K562 (cell line): ENCODE measurements at regions not wholly inside any gene's neighbourhood (a gene's known extent, or its start where the extent isn't known, plus 50 kb on each side); places are given as distances from the start of the nearest gene placed in this dataset.

Experiments used
- ATAC-seq: fragments of 200-7000 bp; cut with Tn5 transposase; 3 replicates; pipeline ENCODE4 v1.9.1; 2020; ENCODE audit warnings: moderate library complexity
- BruUV-seq: library from RNA; stranded (reverse); fragments of 400-500 nt; replicated peaks from 2 replicates; lab custom pipeline; 2021; lab: Mats Ljungman, UMichigan
- CTCF ChIA-PET: fragments of 300-600 bp; formaldehyde crosslinking; extraction: SDS; loops from one replicate; lab custom pipeline; 2021; ENCODE audit warnings: low intra/inter-chr PET ratio; lab: Yijun Ruan, JAX
- POLR2A ChIA-PET: fragments of 300-600, 350-650 bp; sonication (Branson Sonifier 250); formaldehyde crosslinking; extraction: SDS; loops from one replicate; lab custom pipeline; 2021; ENCODE audit warnings: antibody characterized with exemption, inconsistent platforms; lab: Yijun Ruan, JAX
- DNase-seq, 4 experiments: peaks; one replicate each; pipeline versions ENCODE4 v3.0.0 to v3.0.0-alpha.2; 2011 to 2018; ENCODE audit warnings: low spot score in 3 of 4, mixed read lengths in 3 of 4; ENCODE audit errors: extremely low read depth in 1 of 4
- FAIRE-seq: peaks from 2 replicates; lab custom pipeline; 2011; peaks lifted over from hg19 to GRCh38; lab: Jason Lieb, UNC
- H2AFZ ChIP-seq: 2 replicates; pipeline ENCODE4 v1.6.0; 2011; ENCODE audit warnings: low read depth, low read length, control low read depth, inconsistent platforms
- H3K27ac ChIP-seq: fragments of 200-600 bp; 3 replicates; pipeline ENCODE4 v1.8.0; 2011; ENCODE audit warnings: low read depth, mild to moderate bottlenecking, control low read depth, inconsistent platforms, low read length, moderate library complexity, mixed read lengths; ENCODE audit errors: extremely low read depth
- H3K27me3 ChIP-seq, 2 experiments: fragments of 300-600 bp in 1 of 2; 2 replicates in 1 of 2; 3 replicates in 1 of 2; pipeline versions ENCODE4 v1.6.0 to v1.8.0; 2011; ENCODE audit warnings: inconsistent platforms in 2 of 2, low read length in 2 of 2, mild to moderate bottlenecking in 1 of 2, mixed read lengths in 1 of 2, moderate library complexity in 1 of 2; ENCODE audit not compliant: control insufficient read depth in 2 of 2, insufficient read depth in 2 of 2
- H3K36me3 ChIP-seq: fragments of 300-600 bp; 3 replicates; pipeline ENCODE4 v1.8.0; 2011; ENCODE audit warnings: mild to moderate bottlenecking, low read length, inconsistent platforms; ENCODE audit not compliant: control insufficient read depth, insufficient read depth
- H3K4me1 ChIP-seq, 2 experiments: fragments of 200-600 bp in 1 of 2; replicated peaks in 1 of 2; 2 replicates in 1 of 2; 3 replicates in 1 of 2; pipeline versions ENCODE4 v1.5.1 to v1.8.0; 2011; ENCODE audit warnings: inconsistent platforms in 2 of 2, low read length in 2 of 2, mild to moderate bottlenecking in 1 of 2, mixed read lengths in 1 of 2, moderate library complexity in 1 of 2; ENCODE audit not compliant: control insufficient read depth in 2 of 2, insufficient read depth in 2 of 2
- H3K4me2 ChIP-seq: 2 replicates; pipeline ENCODE4 v1.6.1; 2011; ENCODE audit warnings: low read length, control low read depth, inconsistent platforms, mixed read lengths; ENCODE audit not compliant: insufficient read depth
- H3K4me3 ChIP-seq: fragments of 200-600 bp; sonication (generic), shearing (Covaris generic); 2 replicates; pipeline ENCODE4 v1.5.1; 2016; ENCODE audit warnings: control low read depth, inconsistent platforms
- H3K79me2 ChIP-seq: fragments of 200-600 bp; 3 replicates; pipeline ENCODE4 v1.8.0; 2011; ENCODE audit warnings: low read length, inconsistent platforms; ENCODE audit not compliant: control insufficient read depth, insufficient read depth
- H3K9ac ChIP-seq, 2 experiments: 2 replicates each; pipeline versions ENCODE4 v1.6.0 to v1.6.1; 2011; ENCODE audit warnings: low read depth in 2 of 2, low read length in 2 of 2, control low read depth in 1 of 2, inconsistent platforms in 1 of 2, mild to moderate bottlenecking in 1 of 2, mixed read lengths in 1 of 2; ENCODE audit not compliant: insufficient read depth in 1 of 2
- H3K9me1 ChIP-seq: one replicate; pipeline ENCODE4 v1.6.0; 2011; ENCODE audit warnings: inconsistent platforms, mild to moderate bottlenecking, low read length, moderate library complexity; ENCODE audit not compliant: control insufficient read depth, insufficient read depth
- H3K9me3 ChIP-seq: replicated peaks from 2 replicates; pipeline ENCODE4 v1.5.1; 2011; ENCODE audit warnings: low read depth, low read length, inconsistent platforms; ENCODE audit not compliant: control insufficient read depth, insufficient read depth
- H4K20me1 ChIP-seq: replicated peaks from 2 replicates; pipeline ENCODE4 v1.6.1; 2011; ENCODE audit warnings: low read length, inconsistent platforms, mixed read lengths; ENCODE audit not compliant: control insufficient read depth, insufficient read depth
- CTCFL ChIP-seq: IDR thresholded peaks from 2 replicates; pipeline ENCODE4 v1.6.1; 2011; ENCODE audit warnings: borderline replicate concordance, low read depth, mild to moderate bottlenecking, moderate library complexity, low read length; ENCODE audit not compliant: insufficient read depth, poor library complexity, severe bottlenecking
- E2F3 ChIP-seq: fragments of 250-450 bp; sonication (Bioruptor Pico); IDR thresholded peaks from 2 replicates; pipeline ENCODE4 v1.4.0; 2020; ENCODE audit warnings: mild to moderate bottlenecking
- MAFK ChIP-seq: IDR thresholded peaks from 2 replicates; pipeline ENCODE4 v1.6.1; 2011; ENCODE audit warnings: low read length, improper control_type of control experiment
- MTA1 ChIP-seq: fragments of 450-650 bp; IDR thresholded peaks from 2 replicates; pipeline ENCODE4 v1.6.1; 2017; ENCODE audit warnings: borderline replicate concordance
- PPARD ChIP-seq: fragments of 250-450 bp; sonication (Bioruptor Pico); IDR thresholded peaks from 2 replicates; pipeline ENCODE4 v1.8.0; 2022; ENCODE audit warnings: inconsistent platforms, mild to moderate bottlenecking, moderate library complexity
- RBM15 ChIP-seq: fragments of 200-400 bp; formaldehyde crosslinking; IDR thresholded peaks from 2 replicates; pipeline ENCODE4 v1.6.1; 2018; ENCODE audit warnings: mild to moderate bottlenecking, low read length, moderate library complexity; ENCODE audit not compliant: insufficient read depth
- STAT6 ChIP-seq: sonication (generic); formaldehyde crosslinking; IDR thresholded peaks from 2 replicates; pipeline ENCODE4 v1.8.1; 2023; ENCODE audit warnings: mild to moderate bottlenecking, missing genetic modification reagents
- ZFP36 ChIP-seq: fragments of 150-350 bp; IDR thresholded peaks from 2 replicates; pipeline ENCODE4 v1.6.1; 2018; ENCODE audit warnings: low read length, low read depth; ENCODE audit not compliant: partially characterized antibody
- ZNF316 ChIP-seq: fragments of 450-650 bp; IDR thresholded peaks from 2 replicates; pipeline ENCODE4 v1.6.1; 2016
- in situ Hi-C: fragments of 300-500 bp; cut with MboI; formaldehyde crosslinking; loops from 4 replicates; pipeline ENCODE4 v1.15.0; 2018; ENCODE audit warnings: inconsistent platforms, mixed read lengths
- intact Hi-C: fragments of 100-400 bp; cut with micrococcal nuclease; formaldehyde crosslinking; loops from 2 replicates; pipeline ENCODE4 v1.14.2; 2022
- TF ChIP-seq, protein P1 (sequence below): fragments of 450-650 bp; IDR thresholded peaks from 2 replicates; pipeline ENCODE4 v1.7.0; 2016; ENCODE audit warnings: borderline replicate concordance

DNA sequence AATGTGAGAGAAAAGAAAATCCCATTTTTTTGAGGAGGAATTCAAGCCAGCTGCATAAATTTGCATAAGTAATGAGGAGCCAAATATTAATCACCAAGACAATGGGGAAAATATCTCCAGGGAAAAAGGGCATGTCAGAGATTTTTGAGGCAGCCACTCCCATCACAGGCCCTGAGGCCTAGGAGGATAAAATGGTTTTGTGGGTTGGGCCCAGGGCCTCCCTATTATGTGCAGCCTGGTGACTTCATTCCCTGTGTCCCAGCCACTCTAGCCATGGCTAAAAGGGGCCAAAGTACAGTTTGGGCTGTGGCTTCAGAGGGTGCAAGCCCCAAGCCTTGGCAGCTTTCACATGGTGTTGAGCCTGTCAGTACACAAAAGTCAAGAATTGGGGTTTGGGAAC lies 1051.0 kb upstream of the FOXG1 start:
- Histone ChIP-seq H2AFZ (no peak overlapping the region), H3K9ac (no peak overlapping the region), H3K9me1 (no peaks in the 10 kb centered on the region), H3K27ac (no peak overlapping the region), H4K20me1 (no peaks in the 10 kb centered on the region), H3K4me2 (no peak overlapping the region), H3K4me1 (no peaks in the 10 kb centered on the region), H3K27me3 (no peaks in the 10 kb centered on the region), H3K9me3 (no peaks in the 10 kb centered on the region), H3K36me3 (no peaks in the 10 kb centered on the region), H3K79me2 (no peaks in the 10 kb centered on the region), H3K4me3 (no peak overlapping the region)
- DNase-seq, result no peak
- ChIA-PET CTCF (no interaction called here), POLR2A (no interaction called here)
- no peak for ATAC-seq
- no peak for FAIRE-seq
- in situ Hi-C loops, result no loop called here
- BruUV-seq, result no TSS peak
- TF ChIP-seq PPARD, result no peak
- TF ChIP-seq RBM15, result no peak
- TF ChIP-seq MTA1, result no peak
- TF ChIP-seq, protein P1, sequence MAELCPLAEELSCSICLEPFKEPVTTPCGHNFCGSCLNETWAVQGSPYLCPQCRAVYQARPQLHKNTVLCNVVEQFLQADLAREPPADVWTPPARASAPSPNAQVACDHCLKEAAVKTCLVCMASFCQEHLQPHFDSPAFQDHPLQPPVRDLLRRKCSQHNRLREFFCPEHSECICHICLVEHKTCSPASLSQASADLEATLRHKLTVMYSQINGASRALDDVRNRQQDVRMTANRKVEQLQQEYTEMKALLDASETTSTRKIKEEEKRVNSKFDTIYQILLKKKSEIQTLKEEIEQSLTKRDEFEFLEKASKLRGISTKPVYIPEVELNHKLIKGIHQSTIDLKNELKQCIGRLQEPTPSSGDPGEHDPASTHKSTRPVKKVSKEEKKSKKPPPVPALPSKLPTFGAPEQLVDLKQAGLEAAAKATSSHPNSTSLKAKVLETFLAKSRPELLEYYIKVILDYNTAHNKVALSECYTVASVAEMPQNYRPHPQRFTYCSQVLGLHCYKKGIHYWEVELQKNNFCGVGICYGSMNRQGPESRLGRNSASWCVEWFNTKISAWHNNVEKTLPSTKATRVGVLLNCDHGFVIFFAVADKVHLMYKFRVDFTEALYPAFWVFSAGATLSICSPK, result no peak
- peak; percentile 51 for TF ChIP-seq ZFP36
- intact Hi-C loops, result no loop called here

DNA sequence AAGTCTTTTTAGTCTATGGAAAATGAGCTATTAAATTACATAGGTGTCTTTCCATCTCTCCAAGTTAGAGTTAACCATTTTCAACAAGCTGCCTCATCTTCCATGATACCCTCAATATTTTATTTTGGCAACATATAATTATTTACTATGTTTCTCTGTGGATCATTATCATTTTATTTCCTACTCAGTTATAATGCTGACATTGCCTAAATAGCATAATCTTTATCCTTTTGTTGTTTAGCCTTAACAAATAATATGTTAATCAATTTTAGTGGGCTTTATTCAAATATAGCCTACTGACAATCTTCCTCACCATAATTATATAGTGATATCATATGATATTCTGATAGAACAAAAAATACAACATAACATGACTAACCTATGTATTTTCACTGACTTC lies 1044.8 kb upstream of the FOXG1 start:
- intact Hi-C loops, result no loop called here
- no peaks in the 10 kb centered on the region for H4K20me1 ChIP-seq
- POLR2A ChIA-PET, result no interaction called here
- BruUV-seq, result no TSS peak
- CTCF ChIA-PET, result no interaction called here
- no peak overlapping the region for H3K27ac ChIP-seq
- no peak for ATAC-seq
- H3K9ac ChIP-seq, result no peak overlapping the region
- no peak overlapping the region for H3K4me3 ChIP-seq
- no peak for DNase-seq
- H3K9me1 ChIP-seq, result no peaks in the 10 kb centered on the region
- H3K4me1 ChIP-seq, result no peaks in the 10 kb centered on the region
- FAIRE-seq, result no peak
- H3K4me2 ChIP-seq, result no peak overlapping the region
- no peaks in the 10 kb centered on the region for H3K9me3 ChIP-seq
- no peaks in the 10 kb centered on the region for H3K36me3 ChIP-seq
- H2AFZ ChIP-seq, result no peak overlapping the region
- H3K27me3 ChIP-seq, result no peaks in the 10 kb centered on the region
- in situ Hi-C loops, result no loop called here
- no peaks in the 10 kb centered on the region for H3K79me2 ChIP-seq
- peak; percentile 15; the same call in 1 of the 2 replicates for TF ChIP-seq ZNF316
- no peak for TF ChIP-seq E2F3 (CRISPR knock-in tag)
- no peak for TF ChIP-seq STAT6 (CRISPR knock-in tag)
- no peak for TF ChIP-seq CTCFL
- no peak for TF ChIP-seq MAFK
